ENCODE measurements at regions not wholly inside any gene's neighbourhood (a gene's known extent, or its start where the extent isn't known, plus 50 kb on each side); places are given as distances from the start of the nearest gene placed in this dataset.

GRCh38 chr7:47221826-47222225 lies 360.1 kb downstream of the TNS3 start:
- Histone ChIP-seq H3K9ac (ENCODE audit: low read depth in 1 of 3, low read length in 3 of 3) (no peak overlapping the region), H3K4me3 (ENCODE audit: low read length in 3 of 3) (no peak overlapping the region), H3K27me3 (ENCODE audit: control insufficient read depth in 3 of 3, insufficient read depth in 3 of 3, low read length in 3 of 3) (no peaks in the 10 kb centered on the region), H3K27ac (ENCODE audit: low read depth, low read length) (no peak overlapping the region), H3K4me1 (ENCODE audit: control insufficient read depth in 3 of 3, insufficient read depth in 3 of 3, low read length in 3 of 3) (peaks cover 0 to 3% (median under 1%) of the 10 kb centered on the region in 3 donors), H3K9me3 (ENCODE audit: control insufficient read depth in 3 of 3, low read length in 3 of 3) (no peaks in the 10 kb centered on the region), H3K36me3 (ENCODE audit: control insufficient read depth in 3 of 3, insufficient read depth in 3 of 3, low read length in 3 of 3) (no peaks in the 10 kb centered on the region)

GRCh38 chr7:47218378-47219176 lies 363.3 kb downstream of the TNS3 start:
- no peaks in the 10 kb centered on the region for H3K36me3 ChIP-seq (ENCODE audit: control insufficient read depth in 3 of 3, insufficient read depth in 3 of 3, low read length in 3 of 3)
- no peaks in the 10 kb centered on the region for H3K27me3 ChIP-seq (ENCODE audit: control insufficient read depth in 3 of 3, insufficient read depth in 3 of 3, low read length in 3 of 3)
- no peaks in the 10 kb centered on the region for H3K4me1 ChIP-seq (ENCODE audit: control insufficient read depth in 3 of 3, insufficient read depth in 3 of 3, low read length in 3 of 3)
- H3K4me3 ChIP-seq (ENCODE audit: low read length in 3 of 3), result no peak overlapping the region
- no peaks in the 10 kb centered on the region for H3K9me3 ChIP-seq (ENCODE audit: control insufficient read depth in 3 of 3, low read length in 3 of 3)
- H3K27ac ChIP-seq (ENCODE audit: low read depth, low read length), result no peak overlapping the region
- no peak overlapping the region for H3K9ac ChIP-seq (ENCODE audit: low read depth in 1 of 3, low read length in 3 of 3)

- no peaks in the 10 kb centered on the region for H3K36me3 ChIP-seq (ENCODE audit: control insufficient read depth in 3 of 3, insufficient read depth in 3 of 3, low read length in 3 of 3)
- H3K9me3 ChIP-seq (ENCODE audit: control insufficient read depth in 3 of 3, low read length in 3 of 3), result no peaks in the 10 kb centered on the region
- no peaks in the 10 kb centered on the region for H3K4me1 ChIP-seq (ENCODE audit: control insufficient read depth in 3 of 3, insufficient read depth in 3 of 3, low read length in 3 of 3)
- H3K27me3 ChIP-seq (ENCODE audit: control insufficient read depth in 3 of 3, insufficient read depth in 3 of 3, low read length in 3 of 3), result peaks cover 0 to 4% (median 0%) of the 10 kb centered on the region in 3 donors
- H3K4me3 ChIP-seq (ENCODE audit: low read length in 3 of 3), result no peak overlapping the region
- H3K27ac ChIP-seq (ENCODE audit: low read depth, low read length), result no peak overlapping the region
- no peak overlapping the region for H3K9ac ChIP-seq (ENCODE audit: low read depth in 1 of 3, low read length in 3 of 3)
Measured at GRCh38 chr7:47217570-47218360, 364.1 kb downstream of the TNS3 start.

- Histone ChIP-seq H3K36me3 (ENCODE audit: control insufficient read depth in 3 of 3, insufficient read depth in 3 of 3, low read length in 3 of 3) (no peaks in the 10 kb centered on the region), H3K4me1 (ENCODE audit: control insufficient read depth in 3 of 3, insufficient read depth in 3 of 3, low read length in 3 of 3) (no peaks in the 10 kb centered on the region), H3K9ac (ENCODE audit: low read depth in 1 of 3, low read length in 3 of 3) (no peak overlapping the region), H3K27me3 (ENCODE audit: control insufficient read depth in 3 of 3, insufficient read depth in 3 of 3, low read length in 3 of 3) (peaks cover 0 to 4% (median 0%) of the 10 kb centered on the region in 3 donors), H3K4me3 (ENCODE audit: low read length in 3 of 3) (no peak overlapping the region), H3K9me3 (ENCODE audit: control insufficient read depth in 3 of 3, low read length in 3 of 3) (no peaks in the 10 kb centered on the region), H3K27ac (ENCODE audit: low read depth, low read length) (no peak overlapping the region)
Measured at GRCh38 chr7:47217086-47217485, 364.8 kb downstream of the TNS3 start.

GRCh38 chr7:47216439-47216838 lies 365.5 kb downstream of the TNS3 start:
- Histone ChIP-seq H3K4me1 (ENCODE audit: control insufficient read depth in 3 of 3, insufficient read depth in 3 of 3, low read length in 3 of 3) (no peaks in the 10 kb centered on the region), H3K4me3 (ENCODE audit: low read length in 3 of 3) (no peak overlapping the region), H3K36me3 (ENCODE audit: control insufficient read depth in 3 of 3, insufficient read depth in 3 of 3, low read length in 3 of 3) (no peaks in the 10 kb centered on the region), H3K27ac (ENCODE audit: low read depth, low read length) (no peak overlapping the region), H3K27me3 (ENCODE audit: control insufficient read depth in 3 of 3, insufficient read depth in 3 of 3, low read length in 3 of 3) (peaks cover 0 to 4% (median 0%) of the 10 kb centered on the region in 3 donors), H3K9ac (ENCODE audit: low read depth in 1 of 3, low read length in 3 of 3) (no peak overlapping the region), H3K9me3 (ENCODE audit: control insufficient read depth in 3 of 3, low read length in 3 of 3) (no peaks in the 10 kb centered on the region)

- H3K9ac ChIP-seq (ENCODE audit: low read depth in 1 of 3, low read length in 3 of 3), result no peak overlapping the region
- no peak overlapping the region for H3K27ac ChIP-seq (ENCODE audit: low read depth, low read length)
- no peaks in the 10 kb centered on the region for H3K36me3 ChIP-seq (ENCODE audit: control insufficient read depth in 3 of 3, insufficient read depth in 3 of 3, low read length in 3 of 3)
- H3K9me3 ChIP-seq (ENCODE audit: control insufficient read depth in 3 of 3, low read length in 3 of 3), result no peaks in the 10 kb centered on the region
- H3K4me1 ChIP-seq (ENCODE audit: control insufficient read depth in 3 of 3, insufficient read depth in 3 of 3, low read length in 3 of 3), result no peaks in the 10 kb centered on the region
- H3K4me3 ChIP-seq (ENCODE audit: low read length in 3 of 3), result no peak overlapping the region
- peaks cover 0 to 4% (median 0%) of the 10 kb centered on the region in 3 donors for H3K27me3 ChIP-seq (ENCODE audit: control insufficient read depth in 3 of 3, insufficient read depth in 3 of 3, low read length in 3 of 3)
Measured at GRCh38 chr7:47215640-47216039, 366.3 kb downstream of the TNS3 start.

GRCh38 chr7:47215049-47215448 lies 366.9 kb downstream of the TNS3 start:
- Histone ChIP-seq H3K9ac (ENCODE audit: low read depth in 1 of 3, low read length in 3 of 3) (no peak overlapping the region), H3K4me3 (ENCODE audit: low read length in 3 of 3) (no peak overlapping the region), H3K27me3 (ENCODE audit: control insufficient read depth in 3 of 3, insufficient read depth in 3 of 3, low read length in 3 of 3) (peaks cover 0 to 4% (median 0%) of the 10 kb centered on the region in 3 donors), H3K36me3 (ENCODE audit: control insufficient read depth in 3 of 3, insufficient read depth in 3 of 3, low read length in 3 of 3) (no peaks in the 10 kb centered on the region), H3K27ac (ENCODE audit: low read depth, low read length) (no peak overlapping the region), H3K9me3 (ENCODE audit: control insufficient read depth in 3 of 3, low read length in 3 of 3) (peaks cover 0 to 5% (median 2%) of the 10 kb centered on the region in 3 donors), H3K4me1 (ENCODE audit: control insufficient read depth in 3 of 3, insufficient read depth in 3 of 3, low read length in 3 of 3) (no peaks in the 10 kb centered on the region)

- Histone ChIP-seq H3K9ac (ENCODE audit: low read depth in 1 of 3, low read length in 3 of 3) (no peak overlapping the region), H3K4me1 (ENCODE audit: control insufficient read depth in 3 of 3, insufficient read depth in 3 of 3, low read length in 3 of 3) (no peaks in the 10 kb centered on the region), H3K4me3 (ENCODE audit: low read length in 3 of 3) (no peak overlapping the region), H3K36me3 (ENCODE audit: control insufficient read depth in 3 of 3, insufficient read depth in 3 of 3, low read length in 3 of 3) (no peaks in the 10 kb centered on the region), H3K27me3 (ENCODE audit: control insufficient read depth in 3 of 3, insufficient read depth in 3 of 3, low read length in 3 of 3) (peaks cover 0 to 4% (median 0%) of the 10 kb centered on the region in 3 donors), H3K9me3 (ENCODE audit: control insufficient read depth in 3 of 3, low read length in 3 of 3) (peaks cover 0 to 6% (median 2%) of the 10 kb centered on the region in 3 donors), H3K27ac (ENCODE audit: low read depth, low read length) (no peak overlapping the region)
Measured at GRCh38 chr7:47213276-47213675, 368.6 kb downstream of the TNS3 start.

GRCh38 chr7:47211519-47211973 lies 370.4 kb downstream of the TNS3 start:
- Histone ChIP-seq H3K27ac (ENCODE audit: low read depth, low read length) (no peak overlapping the region), H3K4me3 (ENCODE audit: low read length in 3 of 3) (no peak overlapping the region), H3K9me3 (ENCODE audit: control insufficient read depth in 3 of 3, low read length in 3 of 3) (peaks cover 0 to 6% (median 2%) of the 10 kb centered on the region in 3 donors), H3K4me1 (ENCODE audit: control insufficient read depth in 3 of 3, insufficient read depth in 3 of 3, low read length in 3 of 3) (no peaks in the 10 kb centered on the region), H3K9ac (ENCODE audit: low read depth in 1 of 3, low read length in 3 of 3) (no peak overlapping the region), H3K36me3 (ENCODE audit: control insufficient read depth in 3 of 3, insufficient read depth in 3 of 3, low read length in 3 of 3) (no peaks in the 10 kb centered on the region), H3K27me3 (ENCODE audit: control insufficient read depth in 3 of 3, insufficient read depth in 3 of 3, low read length in 3 of 3) (peaks cover 0 to 4% (median 0%) of the 10 kb centered on the region in 3 donors)

All from skeletal muscle tissue (tissue), 3 donors.